ENCODE measurements at regions not wholly inside any gene's neighbourhood (a gene's known extent, or its start where the extent isn't known, plus 50 kb on each side); places are given as distances from the start of the nearest gene placed in this dataset.

GRCh38 chr12:30827101-30828066 is 72.6 kb upstream of the CAPRIN2 start:
- DNase-seq, result no peak

GRCh38 chr12:30826276-30826675 is 71.5 kb upstream of the CAPRIN2 start:
- no peak for DNase-seq

GRCh38 chr12:30825341-30825740 is 70.6 kb upstream of the CAPRIN2 start:
- no peak for DNase-seq

- no peak for DNase-seq
These were observed 69.6 kb upstream of the CAPRIN2 start for GRCh38 chr12:30824311-30824710.

- no peak for DNase-seq
These were observed 69.0 kb upstream of the CAPRIN2 start for GRCh38 chr12:30823764-30824163.

- DNase-seq, result no peak
These were observed 68.5 kb upstream of the CAPRIN2 start for GRCh38 chr12:30823156-30823699.

- no peak for DNase-seq
These were observed 67.8 kb upstream of the CAPRIN2 start for GRCh38 chr12:30822385-30823155.

- DNase-seq, result no peak
These were observed 65.7 kb upstream of the CAPRIN2 start for GRCh38 chr12:30820406-30820946.

GRCh38 chr12:30818562-30818961 is 63.8 kb upstream of the CAPRIN2 start:
- DNase-seq, result no peak

- no peak for DNase-seq
These were observed 62.2 kb upstream of the CAPRIN2 start for GRCh38 chr12:30816742-30817465.

- no peak for DNase-seq
These were observed 59.5 kb upstream of the CAPRIN2 start for GRCh38 chr12:30814295-30814655.

GRCh38 chr12:30813525-30814294 is 59.0 kb upstream of the CAPRIN2 start:
- DNase-seq, result no peak

GRCh38 chr12:30811966-30812365 is 57.2 kb upstream of the CAPRIN2 start:
- no peak for DNase-seq

GRCh38 chr12:30810918-30811317 is 56.2 kb upstream of the CAPRIN2 start:
- no peak for DNase-seq

GRCh38 chr12:30807695-30808034 is 52.9 kb upstream of the CAPRIN2 start:
- DNase-seq, result no peak

- peak; percentile 49 for DNase-seq
These were observed 52.4 kb upstream of the CAPRIN2 start for GRCh38 chr12:30806989-30807694.

GRCh38 chr12:30805959-30806358 is 51.2 kb upstream of the CAPRIN2 start:
- no peak for DNase-seq

All from NCI-H510A treated with DMSO at 0.1 percent for 48 hours (cell line).